HG02588 (cell line): ENCODE measurements at regions not wholly inside any gene's neighbourhood (a gene's known extent, or its start where the extent isn't known, plus 50 kb on each side); places are given as distances from the start of the nearest gene placed in this dataset.

Source experiments
- ATAC-seq: cut with Tn5 transposase; IDR thresholded peaks from one replicate; pipeline ENCODE4 v1.9.1; 2021; ENCODE audit warnings: mild to moderate bottlenecking, moderate library complexity; ENCODE audit not compliant: unreplicated experiment

- peak; percentile 99 for ATAC-seq
Measured at GRCh38 chr1:219773775-219774174, 154.6 kb downstream of the SLC30A10 start.

GRCh38 chr1:219773110-219773509, 155.2 kb downstream of the SLC30A10 start:
- no peak for ATAC-seq

- ATAC-seq: no peak
Measured at GRCh38 chr1:219772265-219773036, 155.9 kb downstream of the SLC30A10 start.

- no peak for ATAC-seq
Measured at GRCh38 chr1:219771080-219771479, 157.3 kb downstream of the SLC30A10 start.

- no peak for ATAC-seq
Measured at GRCh38 chr1:219763321-219763720, 150.4 kb upstream of the ZC3H11B start.

GRCh38 chr1:219761208-219761860, 148.4 kb upstream of the ZC3H11B start:
- no peak for ATAC-seq

- no peak for ATAC-seq
Measured at GRCh38 chr1:219759095-219759494, 146.2 kb upstream of the ZC3H11B start.

GRCh38 chr1:219757890-219758289, 145.0 kb upstream of the ZC3H11B start:
- no peak for ATAC-seq

- ATAC-seq: no peak
Measured at GRCh38 chr1:219755234-219755633, 142.3 kb upstream of the ZC3H11B start.

GRCh38 chr1:219754767-219755166, 141.9 kb upstream of the ZC3H11B start:
- ATAC-seq: no peak

GRCh38 chr1:219753914-219754313, 141.0 kb upstream of the ZC3H11B start:
- no peak for ATAC-seq

- ATAC-seq: no peak
Measured at GRCh38 chr1:219752645-219753044, 139.7 kb upstream of the ZC3H11B start.

GRCh38 chr1:219751870-219752507, 139.1 kb upstream of the ZC3H11B start:
- ATAC-seq: no peak

GRCh38 chr1:219749370-219749769, 136.5 kb upstream of the ZC3H11B start:
- no peak for ATAC-seq

GRCh38 chr1:219746141-219746540, 133.2 kb upstream of the ZC3H11B start:
- no peak for ATAC-seq

GRCh38 chr1:219744652-219745469, 132.0 kb upstream of the ZC3H11B start:
- no peak for ATAC-seq

GRCh38 chr1:219741011-219741970, 128.4 kb upstream of the ZC3H11B start:
- ATAC-seq: no peak

- ATAC-seq: no peak
Measured at GRCh38 chr1:219733511-219734174, 120.7 kb upstream of the ZC3H11B start.

GRCh38 chr1:219732814-219733491, 120.0 kb upstream of the ZC3H11B start:
- ATAC-seq: no peak
